ENCODE measurements at regions not wholly inside any gene's neighbourhood (a gene's known extent, or its start where the extent isn't known, plus 50 kb on each side); places are given as distances from the start of the nearest gene placed in this dataset.

- Histone ChIP-seq H2AFZ (replicated peaks; ENCODE audit: low read length, poor library complexity) (no peak overlapping the region), H3K36me3 (ENCODE audit: control insufficient read depth, insufficient read depth, low read length) (no peaks in the 10 kb centered on the region), H3K9ac (ENCODE audit: low read depth, low read length) (no peak overlapping the region), H3K14ac (replicated peaks; ENCODE audit: low read depth, low read length) (no peak overlapping the region), H4K8ac (ENCODE audit: low read depth in 2 of 2, low read length in 2 of 2) (no peak overlapping the region), H3K56ac (ENCODE audit: extremely low read depth, insufficient read depth, low read length) (no peak overlapping the region), H3K79me1 (ENCODE audit: low read depth in 1 of 2, low read length in 2 of 2) (no peaks in the 10 kb centered on the region), H2AK9ac (replicated peaks; ENCODE audit: low read depth, low read length, poor library complexity) (no peak overlapping the region), H4K91ac (ENCODE audit: insufficient read depth, low read depth, low read length) (no peak overlapping the region), H2BK15ac (ENCODE audit: low read depth, low read length) (no peak overlapping the region), H3K9me1 (ENCODE audit: insufficient read depth, low read length) (no peaks in the 10 kb centered on the region), H2BK120ac (ENCODE audit: low read depth, low read length) (no peak overlapping the region), H2BK20ac (ENCODE audit: low read depth, low read length) (no peak overlapping the region), H3K27ac (ENCODE audit: insufficient read depth, low read length) (no peak overlapping the region), H2AK5ac (ENCODE audit: low read depth, low read length) (no peak overlapping the region), H3K9me3 (ENCODE audit: control insufficient read depth, insufficient read depth, low read length) (no peaks in the 10 kb centered on the region), H3K4me1 (ENCODE audit: control insufficient read depth, insufficient read depth, low read length) (no peaks in the 10 kb centered on the region), H4K20me1 (ENCODE audit: insufficient read depth, low read length) (no peaks in the 10 kb centered on the region), H4K5ac (ENCODE audit: low read depth, low read length) (no peak overlapping the region), H3K18ac (ENCODE audit: low read depth, low read length) (no peak overlapping the region), H3K23ac (ENCODE audit: low read depth, low read length) (no peak overlapping the region), H3K4me2 (ENCODE audit: low read depth, low read length) (no peak overlapping the region), H3K4me3 (ENCODE audit: insufficient read depth, low read depth, low read length) (no peak overlapping the region), H2BK5ac (ENCODE audit: low read depth, low read length, poor library complexity, severe bottlenecking) (no peak overlapping the region), H3K27me3 (ENCODE audit: control insufficient read depth, insufficient read depth, low read length) (no peaks in the 10 kb centered on the region), H3K4ac (ENCODE audit: low read depth, low read length) (no peak overlapping the region)
- ATAC-seq (ENCODE audit: low read depth), result no peak
- intact Hi-C loops (cut with micrococcal nuclease), result no loop called here
- TF ChIP-seq RCOR1 (IDR thresholded peaks at IDR 0.05; ENCODE audit: insufficient replicate concordance, low read length) (no peak), MAZ (IDR thresholded peaks at IDR 0.05; ENCODE audit: borderline replicate concordance, low read depth, low read length) (no peak), RFX5 (IDR thresholded peaks at IDR 0.05; ENCODE audit: low read depth, low read length) (no peak), NFE2L2 (IDR thresholded peaks at IDR 0.05; ENCODE audit: low read depth, low read length) (no peak), ELK1 (IDR thresholded peaks at IDR 0.05; ENCODE audit: borderline replicate concordance, low read depth, low read length) (no peak), MXI1 (IDR thresholded peaks at IDR 0.05; ENCODE audit: borderline replicate concordance, low read depth, low read length) (no peak), CHD1 (IDR thresholded peaks at IDR 0.05; ENCODE audit: low read depth, low read length) (no peak), BHLHE40 (IDR thresholded peaks at IDR 0.05; ENCODE audit: low read depth, low read length) (no peak), CEBPB (IDR thresholded peaks at IDR 0.05; ENCODE audit: low read depth, low read length) (no peak), RAD21 (IDR thresholded peaks at IDR 0.05; ENCODE audit: low read length) (no peak), FOS (IDR thresholded peaks at IDR 0.05; ENCODE audit: low read depth, low read length) (no peak)
- in situ Hi-C loops (cut with MboI; ENCODE audit: low sequenced_read_pairs), result no loop called here
- WGBS, 2 experiments (ENCODE audit: extremely low coverage in 2 of 2, insufficient read length in 1 of 2), result no CpG with 5 or more reads among the region's 3 CpGs
- no peak for DNase-seq
- ChIA-PET CTCF (no interaction called here), POLR2A (ENCODE audit: unreplicated experiment) (no interaction called here)
- dilution Hi-C loops (cut with HindIII; ENCODE audit: low sequenced_read_pairs, unreplicated experiment), result no loop called here
- no TSS peak for BruUV-seq (replicated peaks)
Observed at GRCh38 chr2:221850076-221850475, 278.0 kb upstream of the EPHA4 start.
